HL-60 (cell line): ENCODE measurements at regions not wholly inside any gene's neighbourhood (a gene's known extent, or its start where the extent isn't known, plus 50 kb on each side); places are given as distances from the start of the nearest gene placed in this dataset.

Experiments
- TF ChIP-seq, protein P1 (sequence below): IDR thresholded peaks from one replicate; pipeline ENCODE4 v1.5.1; 2011; ENCODE audit warnings: low read length, control low read depth, inconsistent platforms; ENCODE audit not compliant: insufficient read depth
- TF ChIP-seq, protein P2 (sequence below): IDR thresholded peaks from 2 replicates; pipeline ENCODE4 v1.6.1; 2012; ENCODE audit warnings: low read depth; ENCODE audit not compliant: insufficient replicate concordance

DNA sequence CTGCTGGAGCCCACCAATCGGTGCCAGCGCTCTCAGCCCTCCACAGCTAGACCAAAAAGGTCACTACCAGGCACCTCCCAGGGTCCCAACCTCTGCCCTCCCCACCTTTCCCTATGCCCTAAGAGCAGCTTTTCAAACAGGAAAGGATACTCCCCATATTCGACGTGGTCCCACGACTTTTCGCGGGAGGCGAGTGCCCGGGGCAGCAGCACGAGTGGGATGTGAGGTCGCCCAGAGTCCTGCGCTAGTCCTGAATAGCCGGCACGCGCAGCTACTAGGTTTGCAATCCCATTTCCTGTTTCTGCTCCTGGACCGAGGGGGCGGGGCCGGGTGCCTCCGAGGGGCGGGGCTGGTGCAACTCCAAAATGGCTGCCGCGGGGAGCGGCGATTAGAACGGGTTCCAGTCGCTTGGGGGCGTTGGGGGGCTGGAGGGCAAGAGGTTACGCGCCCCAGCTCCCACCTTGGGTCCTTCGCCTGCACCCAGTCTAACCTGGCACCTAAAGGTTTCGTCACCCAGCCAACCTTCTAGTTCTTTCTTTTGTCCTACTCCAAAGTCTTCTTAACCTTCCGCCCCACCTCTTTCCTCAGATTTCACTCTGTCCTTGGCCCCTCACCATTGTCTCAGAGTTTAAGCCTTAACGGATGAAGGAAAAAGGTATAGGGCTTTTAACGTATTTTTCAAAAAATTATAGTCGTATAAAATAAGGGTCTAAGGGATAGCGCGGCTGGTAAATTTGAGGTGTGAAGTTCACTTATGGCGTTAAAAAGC is 85.0 kb upstream of the TENT5D start:
- TF ChIP-seq, protein P1, sequence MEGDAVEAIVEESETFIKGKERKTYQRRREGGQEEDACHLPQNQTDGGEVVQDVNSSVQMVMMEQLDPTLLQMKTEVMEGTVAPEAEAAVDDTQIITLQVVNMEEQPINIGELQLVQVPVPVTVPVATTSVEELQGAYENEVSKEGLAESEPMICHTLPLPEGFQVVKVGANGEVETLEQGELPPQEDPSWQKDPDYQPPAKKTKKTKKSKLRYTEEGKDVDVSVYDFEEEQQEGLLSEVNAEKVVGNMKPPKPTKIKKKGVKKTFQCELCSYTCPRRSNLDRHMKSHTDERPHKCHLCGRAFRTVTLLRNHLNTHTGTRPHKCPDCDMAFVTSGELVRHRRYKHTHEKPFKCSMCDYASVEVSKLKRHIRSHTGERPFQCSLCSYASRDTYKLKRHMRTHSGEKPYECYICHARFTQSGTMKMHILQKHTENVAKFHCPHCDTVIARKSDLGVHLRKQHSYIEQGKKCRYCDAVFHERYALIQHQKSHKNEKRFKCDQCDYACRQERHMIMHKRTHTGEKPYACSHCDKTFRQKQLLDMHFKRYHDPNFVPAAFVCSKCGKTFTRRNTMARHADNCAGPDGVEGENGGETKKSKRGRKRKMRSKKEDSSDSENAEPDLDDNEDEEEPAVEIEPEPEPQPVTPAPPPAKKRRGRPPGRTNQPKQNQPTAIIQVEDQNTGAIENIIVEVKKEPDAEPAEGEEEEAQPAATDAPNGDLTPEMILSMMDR, result no peak
- TF ChIP-seq, protein P2, sequence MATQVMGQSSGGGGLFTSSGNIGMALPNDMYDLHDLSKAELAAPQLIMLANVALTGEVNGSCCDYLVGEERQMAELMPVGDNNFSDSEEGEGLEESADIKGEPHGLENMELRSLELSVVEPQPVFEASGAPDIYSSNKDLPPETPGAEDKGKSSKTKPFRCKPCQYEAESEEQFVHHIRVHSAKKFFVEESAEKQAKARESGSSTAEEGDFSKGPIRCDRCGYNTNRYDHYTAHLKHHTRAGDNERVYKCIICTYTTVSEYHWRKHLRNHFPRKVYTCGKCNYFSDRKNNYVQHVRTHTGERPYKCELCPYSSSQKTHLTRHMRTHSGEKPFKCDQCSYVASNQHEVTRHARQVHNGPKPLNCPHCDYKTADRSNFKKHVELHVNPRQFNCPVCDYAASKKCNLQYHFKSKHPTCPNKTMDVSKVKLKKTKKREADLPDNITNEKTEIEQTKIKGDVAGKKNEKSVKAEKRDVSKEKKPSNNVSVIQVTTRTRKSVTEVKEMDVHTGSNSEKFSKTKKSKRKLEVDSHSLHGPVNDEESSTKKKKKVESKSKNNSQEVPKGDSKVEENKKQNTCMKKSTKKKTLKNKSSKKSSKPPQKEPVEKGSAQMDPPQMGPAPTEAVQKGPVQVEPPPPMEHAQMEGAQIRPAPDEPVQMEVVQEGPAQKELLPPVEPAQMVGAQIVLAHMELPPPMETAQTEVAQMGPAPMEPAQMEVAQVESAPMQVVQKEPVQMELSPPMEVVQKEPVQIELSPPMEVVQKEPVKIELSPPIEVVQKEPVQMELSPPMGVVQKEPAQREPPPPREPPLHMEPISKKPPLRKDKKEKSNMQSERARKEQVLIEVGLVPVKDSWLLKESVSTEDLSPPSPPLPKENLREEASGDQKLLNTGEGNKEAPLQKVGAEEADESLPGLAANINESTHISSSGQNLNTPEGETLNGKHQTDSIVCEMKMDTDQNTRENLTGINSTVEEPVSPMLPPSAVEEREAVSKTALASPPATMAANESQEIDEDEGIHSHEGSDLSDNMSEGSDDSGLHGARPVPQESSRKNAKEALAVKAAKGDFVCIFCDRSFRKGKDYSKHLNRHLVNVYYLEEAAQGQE, result no peak
